HepG2 (cell line): ENCODE measurements at regions not wholly inside any gene's neighbourhood (a gene's known extent, or its start where the extent isn't known, plus 50 kb on each side); places are given as distances from the start of the nearest gene placed in this dataset.
A peak's percentile ranks its signal among the peaks of the same experiment; 100 is the strongest.

Experiments
- ATAC-seq: fragments of 200-7000 bp; cut with Tn5 transposase; 3 replicates; pipeline ENCODE4 v1.9.1; 2020; ENCODE audit warnings: mild to moderate bottlenecking, moderate library complexity
- BruUV-seq: library from RNA; stranded (reverse); fragments of 400-500 nt; replicated peaks from 2 replicates; lab custom pipeline; 2021; lab: Mats Ljungman, UMichigan
- CTCF ChIA-PET: fragments of 300-600 bp; formaldehyde crosslinking; extraction: SDS; loops from one replicate; lab custom pipeline; 2021; ENCODE audit warnings: low total read pairs, inconsistent platforms, low intra/inter-chr PET ratio; lab: Yijun Ruan, JAX
- POLR2A ChIA-PET: fragments of 350-600 bp; sonication (Branson Sonifier 250); formaldehyde crosslinking; loops from one replicate; lab custom pipeline; 2020; ENCODE audit warnings: antibody characterized with exemption, inconsistent platforms; lab: Yijun Ruan, JAX
- DNase-seq: peaks from one replicate; pipeline ENCODE4 v3.0.0-alpha.2; 2015; ENCODE audit warnings: low spot score
- FAIRE-seq: peaks from 3 replicates; lab custom pipeline; 2011; peaks lifted over from hg19 to GRCh38; lab: Jason Lieb, UNC
- H2AFZ ChIP-seq: one replicate; pipeline ENCODE4 v1.6.1; 2011; ENCODE audit warnings: low read length, inconsistent platforms
- H3K27ac ChIP-seq: fragments of 300-600 bp; 3 replicates; pipeline ENCODE4 v1.8.0; 2011; ENCODE audit warnings: mixed run types, mild to moderate bottlenecking, mixed read lengths, low read length, inconsistent platforms; ENCODE audit not compliant: insufficient read depth; ENCODE audit errors: extremely low read length
- H3K27me3 ChIP-seq, 2 experiments: fragments of 200-600 bp in 1 of 2; 2 replicates in 1 of 2; 3 replicates in 1 of 2; pipeline versions ENCODE4 v1.6.0 to v1.8.0; 2011; ENCODE audit warnings: low read length in 2 of 2, mild to moderate bottlenecking in 2 of 2, moderate library complexity in 2 of 2, inconsistent platforms in 1 of 2; ENCODE audit not compliant: insufficient read depth in 2 of 2, control insufficient read depth in 1 of 2
- H3K36me3 ChIP-seq, 2 experiments: fragments of 200-600 bp in 1 of 2; replicated peaks in 1 of 2; 2 replicates in 1 of 2; 3 replicates in 1 of 2; pipeline versions ENCODE4 v1.5.1 to v1.8.0; 2011; ENCODE audit warnings: low read length in 2 of 2, inconsistent platforms in 1 of 2; ENCODE audit not compliant: insufficient read depth in 2 of 2, control insufficient read depth in 1 of 2
- H3K4me1 ChIP-seq: 2 replicates; pipeline ENCODE4 v1.5.1; 2012; ENCODE audit warnings: low read length, inconsistent platforms; ENCODE audit not compliant: insufficient read depth
- H3K4me2 ChIP-seq: 2 replicates; pipeline ENCODE4 v1.6.0; 2011; ENCODE audit warnings: low read depth, low read length, inconsistent platforms
- H3K4me3 ChIP-seq, 3 experiments: fragments of 200-600 bp in 1 of 3; sonication (generic), shearing (Covaris generic) in 1 of 3; replicated peaks in 1 of 3; 2 replicates each; pipeline ENCODE4 v1.5.1; 2011 to 2016; ENCODE audit warnings: low read length in 3 of 3, inconsistent platforms in 2 of 3, low read depth in 2 of 3, mild to moderate bottlenecking in 2 of 3, control low read depth in 1 of 3, mixed read lengths in 1 of 3; ENCODE audit not compliant: insufficient read depth in 1 of 3
- H3K79me2 ChIP-seq: one replicate; pipeline ENCODE4 v1.6.1; 2011; ENCODE audit warnings: low read length, inconsistent platforms; ENCODE audit not compliant: insufficient read depth
- H3K9ac ChIP-seq: 2 replicates; pipeline ENCODE4 v1.6.0; 2011; ENCODE audit warnings: mild to moderate bottlenecking, low read depth, low read length, inconsistent platforms; ENCODE audit not compliant: insufficient read depth
- H3K9me3 ChIP-seq: 2 replicates; pipeline ENCODE4 v1.5.1; 2012; ENCODE audit warnings: mild to moderate bottlenecking, low read length
- H4K20me1 ChIP-seq: 2 replicates; pipeline ENCODE4 v1.6.0; 2011; ENCODE audit warnings: inconsistent platforms, mild to moderate bottlenecking, low read length, moderate library complexity; ENCODE audit not compliant: insufficient read depth
- DPF2 ChIP-seq: sonication (generic); formaldehyde crosslinking; IDR thresholded peaks from 2 replicates; pipeline ENCODE4 v1.4.0; 2020; ENCODE audit warnings: mild to moderate bottlenecking, low read depth, missing genetic modification reagents, borderline replicate concordance
- HNF4A ChIP-seq: sonication (generic); formaldehyde crosslinking; IDR thresholded peaks from 2 replicates; pipeline ENCODE4 v1.4.0; 2020; ENCODE audit warnings: missing genetic modification reagents
- HNF4G ChIP-seq, 2 experiments: sonication (generic) in 1 of 2; formaldehyde crosslinking in 1 of 2; IDR thresholded peaks; 2 replicates each; pipeline versions ENCODE4 v1.4.0 to v1.6.1; 2011 to 2020; ENCODE audit warnings: borderline replicate concordance in 2 of 2, low read depth in 2 of 2, mild to moderate bottlenecking in 2 of 2, low read length in 1 of 2, missing genetic modification reagents in 1 of 2, moderate library complexity in 1 of 2
- KDM6A ChIP-seq: IDR thresholded peaks from 2 replicates; pipeline ENCODE4 v1.6.1; 2016; ENCODE audit warnings: low read depth
- MEIS1 ChIP-seq: sonication (generic); formaldehyde crosslinking; IDR thresholded peaks from 2 replicates; pipeline ENCODE4 v1.9.0; 2021; ENCODE audit warnings: mild to moderate bottlenecking, missing genetic modification reagents, moderate library complexity, borderline replicate concordance
- SOX13 ChIP-seq, 3 experiments: fragments of 450-650 bp in 1 of 3; sonication (generic) in 1 of 3; formaldehyde crosslinking in 1 of 3; IDR thresholded peaks in 2 of 3; conservative IDR thresholded peaks in 1 of 3; 2 replicates each; pipeline versions ENCODE4 v1.5.0 to v1.6.1; 2016 to 2020; ENCODE audit warnings: antibody characterized with exemption in 1 of 3, mild to moderate bottlenecking in 1 of 3, missing compliant biosample characterization in 1 of 3, missing genetic modification reagents in 1 of 3, moderate library complexity in 1 of 3
- SOX6 ChIP-seq, 2 experiments: fragments of 450-650 bp in 1 of 2; sonication (generic) in 1 of 2; formaldehyde crosslinking in 1 of 2; IDR thresholded peaks; 2 replicates each; pipeline versions ENCODE4 v1.4.0 to v1.6.1; 2017 to 2020; ENCODE audit warnings: antibody characterized with exemption in 1 of 2, mild to moderate bottlenecking in 1 of 2, missing genetic modification reagents in 1 of 2
- ZNF644 ChIP-seq: IDR thresholded peaks from 2 replicates; pipeline ENCODE4 v1.6.1; 2016; ENCODE audit warnings: low read depth
- WGBS: methylation state at CpG from one replicate; pipeline ENCODE4 v1.1.6; 2017; ENCODE audit warnings: low lambda C conversion rate; 5-methylcytosine and 5-hydroxymethylcytosine counted together
- in situ Hi-C: cut with HindIII; loops from 2 replicates; pipeline ENCODE4 v1.10.0; 2017; ENCODE audit warnings: low pct_unique_long_range_greater_than_20kb; ENCODE audit not compliant: extremely low pct_ligation_motif_present
- intact Hi-C: fragments of 100-400 bp; cut with micrococcal nuclease; formaldehyde crosslinking; loops from one replicate; pipeline ENCODE4 v1.10.0; 2022; ENCODE audit not compliant: unreplicated experiment
- TF ChIP-seq, protein P1 (sequence below): sonication (generic); formaldehyde crosslinking; conservative IDR thresholded peaks from 2 replicates; pipeline ENCODE4 v1.4.0; 2020; ENCODE audit warnings: mild to moderate bottlenecking, missing genetic modification reagents, moderate library complexity
- TF ChIP-seq, protein P2 (sequence below): sonication (generic); formaldehyde crosslinking; IDR thresholded peaks from 2 replicates; pipeline ENCODE4; 2020; ENCODE audit warnings: missing genetic modification reagents, mild to moderate bottlenecking, borderline replicate concordance
- TF ChIP-seq, protein P3 (sequence below): sonication (generic); formaldehyde crosslinking; IDR thresholded peaks from 2 replicates; pipeline ENCODE4 v1.4.0; 2020; ENCODE audit warnings: missing genetic modification reagents

DNA sequence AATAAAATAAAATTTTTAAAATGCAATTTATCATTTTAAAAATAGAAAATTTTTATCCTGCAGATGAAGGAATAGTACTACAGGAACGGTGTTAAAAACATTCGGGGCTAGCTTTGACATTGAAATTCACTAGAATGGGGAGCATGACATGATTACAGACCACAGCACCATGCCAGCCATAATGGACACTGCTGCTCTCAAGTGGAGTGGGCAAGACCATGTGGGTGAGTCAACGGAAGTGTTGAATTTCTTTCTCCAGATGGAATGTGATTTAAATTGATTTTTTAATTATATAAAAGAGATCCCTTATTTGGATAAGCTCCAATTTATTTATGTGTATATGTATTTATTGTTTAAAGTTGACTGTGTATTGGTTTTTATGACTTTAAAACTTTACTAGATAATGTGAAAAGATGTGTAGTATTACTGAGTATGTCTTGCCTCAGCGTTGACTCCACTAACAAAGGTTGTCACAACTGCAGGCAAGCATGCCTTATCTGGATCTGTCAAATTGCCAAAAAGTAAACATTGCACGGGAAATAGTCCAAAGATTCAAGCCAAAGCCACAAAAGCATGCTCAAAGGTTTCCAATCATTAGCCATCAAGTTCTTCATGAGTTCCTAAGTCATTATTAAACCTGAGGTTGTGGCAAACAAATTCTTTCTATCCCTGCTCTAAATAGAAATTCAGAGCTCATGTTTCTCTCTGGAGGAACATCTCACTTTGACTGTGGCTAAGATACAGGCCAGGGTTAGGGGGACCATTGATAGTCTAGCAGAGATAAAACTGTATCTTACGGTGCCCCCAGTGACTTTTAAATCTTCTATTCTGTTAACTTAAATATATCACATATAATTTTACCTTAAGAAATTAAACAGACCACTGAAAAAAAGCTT lies 536.9 kb downstream of the TMX3 start:
- ATAC-seq = peak; percentile 95
- H3K79me2 ChIP-seq = no peaks in the 10 kb centered on the region
- in situ Hi-C loops (no loop called here), intact Hi-C loops (no loop called here)
- FAIRE-seq = peak; percentile 86
- peaks cover 13% of the 10 kb centered on the region; the same call in 1 of the 2 replicates for H3K4me1 ChIP-seq
- 37% methylated on average over 6 of the region's 6 CpGs for WGBS
- no peak overlapping the region for H3K9ac ChIP-seq
- H3K4me2 ChIP-seq = no peak overlapping the region
- H4K20me1 ChIP-seq = no peaks in the 10 kb centered on the region
- ChIA-PET CTCF (no interaction called here), POLR2A (no interaction called here)
- no peaks in the 10 kb centered on the region for H3K27me3 ChIP-seq
- H3K4me3 ChIP-seq = no peak overlapping the region
- H3K27ac ChIP-seq = no peak overlapping the region
- no peak overlapping the region for H2AFZ ChIP-seq
- no TSS peak for BruUV-seq
- no peaks in the 10 kb centered on the region for H3K9me3 ChIP-seq
- H3K36me3 ChIP-seq = no peaks in the 10 kb centered on the region
- peak; percentile 74 for DNase-seq
- TF ChIP-seq SOX13 (IDR thresholded peaks at IDR 0.05) (no peak), SOX13 (CRISPR knock-in tag; conservative IDR thresholded peaks at IDR 0.05 in 1 of 2, IDR thresholded peaks at IDR 0.05 in 1 of 2) (peak in 1 of 2 experiments; percentile 39; a peak in 1 of 4 replicates), MEIS1 (CRISPR knock-in tag) (peak; percentile 29; the same call in 1 of the 2 replicates), HNF4A (CRISPR knock-in tag) (peak; percentile 79), ZNF644 (CRISPR knock-in tag) (peak; percentile 69; the same call in 1 of the 2 replicates), SOX6 (IDR thresholded peaks at IDR 0.05) (no peak), SOX6 (CRISPR knock-in tag; IDR thresholded peaks at IDR 0.05) (peak; percentile 37; the same call in 1 of the 2 replicates), HNF4G (IDR thresholded peaks at IDR 0.05; ENCODE audit: borderline replicate concordance, low read depth, low read length) (peak; percentile 40; the same call in 1 of the 2 replicates), HNF4G (CRISPR knock-in tag; IDR thresholded peaks at IDR 0.05; ENCODE audit: borderline replicate concordance, low read depth) (no peak), KDM6A (no peak), DPF2 (CRISPR knock-in tag) (peak; percentile 54; the same call in 1 of the 2 replicates)
- TF ChIP-seq, protein P1, sequence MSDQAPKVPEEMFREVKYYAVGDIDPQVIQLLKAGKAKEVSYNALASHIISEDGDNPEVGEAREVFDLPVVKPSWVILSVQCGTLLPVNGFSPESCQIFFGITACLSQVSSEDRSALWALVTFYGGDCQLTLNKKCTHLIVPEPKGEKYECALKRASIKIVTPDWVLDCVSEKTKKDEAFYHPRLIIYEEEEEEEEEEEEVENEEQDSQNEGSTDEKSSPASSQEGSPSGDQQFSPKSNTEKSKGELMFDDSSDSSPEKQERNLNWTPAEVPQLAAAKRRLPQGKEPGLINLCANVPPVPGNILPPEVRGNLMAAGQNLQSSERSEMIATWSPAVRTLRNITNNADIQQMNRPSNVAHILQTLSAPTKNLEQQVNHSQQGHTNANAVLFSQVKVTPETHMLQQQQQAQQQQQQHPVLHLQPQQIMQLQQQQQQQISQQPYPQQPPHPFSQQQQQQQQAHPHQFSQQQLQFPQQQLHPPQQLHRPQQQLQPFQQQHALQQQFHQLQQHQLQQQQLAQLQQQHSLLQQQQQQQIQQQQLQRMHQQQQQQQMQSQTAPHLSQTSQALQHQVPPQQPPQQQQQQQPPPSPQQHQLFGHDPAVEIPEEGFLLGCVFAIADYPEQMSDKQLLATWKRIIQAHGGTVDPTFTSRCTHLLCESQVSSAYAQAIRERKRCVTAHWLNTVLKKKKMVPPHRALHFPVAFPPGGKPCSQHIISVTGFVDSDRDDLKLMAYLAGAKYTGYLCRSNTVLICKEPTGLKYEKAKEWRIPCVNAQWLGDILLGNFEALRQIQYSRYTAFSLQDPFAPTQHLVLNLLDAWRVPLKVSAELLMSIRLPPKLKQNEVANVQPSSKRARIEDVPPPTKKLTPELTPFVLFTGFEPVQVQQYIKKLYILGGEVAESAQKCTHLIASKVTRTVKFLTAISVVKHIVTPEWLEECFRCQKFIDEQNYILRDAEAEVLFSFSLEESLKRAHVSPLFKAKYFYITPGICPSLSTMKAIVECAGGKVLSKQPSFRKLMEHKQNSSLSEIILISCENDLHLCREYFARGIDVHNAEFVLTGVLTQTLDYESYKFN (CRISPR knock-in tag) = peak; percentile 42; the same call in 1 of the 2 replicates
- TF ChIP-seq, protein P2, sequence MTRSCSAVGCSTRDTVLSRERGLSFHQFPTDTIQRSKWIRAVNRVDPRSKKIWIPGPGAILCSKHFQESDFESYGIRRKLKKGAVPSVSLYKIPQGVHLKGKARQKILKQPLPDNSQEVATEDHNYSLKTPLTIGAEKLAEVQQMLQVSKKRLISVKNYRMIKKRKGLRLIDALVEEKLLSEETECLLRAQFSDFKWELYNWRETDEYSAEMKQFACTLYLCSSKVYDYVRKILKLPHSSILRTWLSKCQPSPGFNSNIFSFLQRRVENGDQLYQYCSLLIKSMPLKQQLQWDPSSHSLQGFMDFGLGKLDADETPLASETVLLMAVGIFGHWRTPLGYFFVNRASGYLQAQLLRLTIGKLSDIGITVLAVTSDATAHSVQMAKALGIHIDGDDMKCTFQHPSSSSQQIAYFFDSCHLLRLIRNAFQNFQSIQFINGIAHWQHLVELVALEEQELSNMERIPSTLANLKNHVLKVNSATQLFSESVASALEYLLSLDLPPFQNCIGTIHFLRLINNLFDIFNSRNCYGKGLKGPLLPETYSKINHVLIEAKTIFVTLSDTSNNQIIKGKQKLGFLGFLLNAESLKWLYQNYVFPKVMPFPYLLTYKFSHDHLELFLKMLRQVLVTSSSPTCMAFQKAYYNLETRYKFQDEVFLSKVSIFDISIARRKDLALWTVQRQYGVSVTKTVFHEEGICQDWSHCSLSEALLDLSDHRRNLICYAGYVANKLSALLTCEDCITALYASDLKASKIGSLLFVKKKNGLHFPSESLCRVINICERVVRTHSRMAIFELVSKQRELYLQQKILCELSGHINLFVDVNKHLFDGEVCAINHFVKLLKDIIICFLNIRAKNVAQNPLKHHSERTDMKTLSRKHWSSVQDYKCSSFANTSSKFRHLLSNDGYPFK = no peak
- TF ChIP-seq, protein P3, sequence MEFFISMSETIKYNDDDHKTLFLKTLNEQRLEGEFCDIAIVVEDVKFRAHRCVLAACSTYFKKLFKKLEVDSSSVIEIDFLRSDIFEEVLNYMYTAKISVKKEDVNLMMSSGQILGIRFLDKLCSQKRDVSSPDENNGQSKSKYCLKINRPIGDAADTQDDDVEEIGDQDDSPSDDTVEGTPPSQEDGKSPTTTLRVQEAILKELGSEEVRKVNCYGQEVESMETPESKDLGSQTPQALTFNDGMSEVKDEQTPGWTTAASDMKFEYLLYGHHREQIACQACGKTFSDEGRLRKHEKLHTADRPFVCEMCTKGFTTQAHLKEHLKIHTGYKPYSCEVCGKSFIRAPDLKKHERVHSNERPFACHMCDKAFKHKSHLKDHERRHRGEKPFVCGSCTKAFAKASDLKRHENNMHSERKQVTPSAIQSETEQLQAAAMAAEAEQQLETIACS (CRISPR knock-in tag) = no peak
